NAMALWA (cell line): ENCODE measurements at regions not wholly inside any gene's neighbourhood (a gene's known extent, or its start where the extent isn't known, plus 50 kb on each side); places are given as distances from the start of the nearest gene placed in this dataset.

Experiments
- DNase-seq: peaks from one replicate; pipeline ENCODE4 v3.0.0-alpha.2; 2015; ENCODE audit warnings: low spot score

DNA sequence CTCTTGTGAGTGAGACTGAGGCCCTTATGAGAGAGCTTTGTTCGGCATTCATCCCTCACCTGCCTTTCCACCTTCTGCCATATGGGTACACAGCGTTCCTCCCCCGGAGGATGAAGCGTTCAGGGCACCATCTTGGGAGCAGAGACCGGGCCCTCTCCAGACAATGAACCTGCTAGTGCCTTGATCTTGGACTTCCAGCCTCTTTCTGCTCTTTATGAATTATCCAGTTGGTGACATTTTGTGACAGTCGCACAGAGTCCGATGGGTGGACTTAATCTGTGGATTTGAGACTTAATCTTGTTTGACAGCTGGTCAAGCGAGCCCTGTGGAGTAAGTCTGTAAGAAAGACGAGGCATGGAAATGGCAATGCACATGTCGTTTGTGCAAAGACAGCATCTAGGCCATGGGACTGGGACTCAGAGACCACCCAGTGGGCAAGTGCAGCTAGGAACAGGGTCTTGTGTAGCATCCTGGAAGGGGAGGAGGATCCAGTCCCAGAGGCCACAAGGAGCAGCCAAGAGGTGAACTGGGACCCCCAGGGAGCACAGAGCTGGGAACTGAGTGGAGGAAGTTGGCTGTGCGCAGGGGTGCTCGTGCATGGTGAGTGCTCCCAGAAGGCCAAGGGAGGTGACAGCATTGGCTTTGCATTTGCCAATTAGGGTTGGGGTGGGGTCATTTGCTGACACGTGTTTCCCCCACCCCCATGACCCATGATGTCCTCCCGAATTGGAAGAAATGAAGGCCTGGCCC, 69.5 kb upstream of the HDAC4 start:
- no peak for DNase-seq

DNA sequence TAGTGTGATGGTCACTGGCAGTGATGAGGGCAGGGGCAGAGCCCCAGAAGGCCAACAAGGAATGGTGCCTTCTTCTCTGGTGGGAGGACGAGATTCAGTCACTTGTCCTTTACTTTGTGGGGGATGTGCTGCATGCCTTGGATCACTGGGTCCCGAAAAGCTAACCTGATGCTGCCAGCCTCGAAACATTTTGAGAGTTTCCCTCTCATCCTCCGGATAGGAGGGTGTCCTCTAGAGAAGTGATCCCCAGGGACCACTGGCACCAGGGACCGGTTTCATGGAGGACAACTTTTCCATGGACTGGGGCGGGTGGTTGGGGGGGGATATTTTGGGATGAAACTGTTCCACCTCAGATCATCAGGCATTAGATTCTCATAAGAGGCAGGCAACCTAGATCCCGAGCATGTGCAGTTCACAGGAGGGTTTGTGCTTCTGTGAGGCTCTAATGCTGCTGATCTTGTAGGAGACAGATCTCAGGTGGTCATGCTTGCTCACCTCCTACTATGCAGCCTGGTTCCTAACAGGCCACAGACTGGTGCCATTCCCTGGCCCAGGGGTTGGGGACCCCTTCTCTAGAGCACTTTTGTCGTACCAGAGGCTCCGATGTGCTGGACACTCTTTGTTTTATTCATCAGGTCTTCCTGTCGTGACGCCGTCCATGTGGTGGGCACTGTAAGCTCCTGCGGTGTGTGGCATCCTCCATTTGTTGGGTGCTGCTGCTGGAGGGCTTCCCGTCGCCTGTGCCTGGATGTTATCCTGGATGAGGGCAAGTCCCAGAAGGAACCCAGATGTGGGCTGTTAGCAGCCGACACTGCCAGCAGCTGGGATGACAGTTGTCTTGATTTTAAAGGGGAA, 68.5 kb upstream of the HDAC4 start:
- no peak for DNase-seq

DNA sequence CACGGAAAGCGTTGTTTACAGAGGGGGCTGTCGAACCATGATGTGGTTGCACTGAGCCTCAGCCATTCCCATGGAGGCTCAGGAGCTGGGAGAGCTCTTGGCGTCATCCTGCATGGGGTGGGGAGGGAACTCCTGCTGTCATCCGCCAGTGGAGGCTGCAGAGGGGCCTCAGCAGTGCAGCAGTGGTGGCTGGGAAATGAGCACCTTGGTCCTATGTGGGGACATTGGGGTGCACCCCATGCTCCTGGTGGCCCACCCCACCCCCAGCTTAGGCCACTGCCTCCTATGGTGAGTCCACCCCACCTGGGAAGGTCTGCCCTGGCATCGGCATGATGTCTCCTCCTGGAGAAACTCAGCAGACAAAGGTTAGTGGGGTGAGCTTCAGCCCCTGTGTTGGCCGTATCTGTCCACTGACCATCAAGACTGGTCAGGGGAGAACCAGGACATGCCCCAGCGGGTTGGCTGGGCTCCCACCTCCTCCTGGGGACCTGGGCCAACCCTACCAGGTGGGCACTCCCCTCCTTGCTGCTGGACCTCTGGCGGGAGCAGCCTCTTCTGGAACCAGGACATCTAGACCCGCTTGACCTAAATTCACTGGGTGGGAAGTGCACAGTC, 67.8 kb upstream of the HDAC4 start:
- no peak for DNase-seq

DNA sequence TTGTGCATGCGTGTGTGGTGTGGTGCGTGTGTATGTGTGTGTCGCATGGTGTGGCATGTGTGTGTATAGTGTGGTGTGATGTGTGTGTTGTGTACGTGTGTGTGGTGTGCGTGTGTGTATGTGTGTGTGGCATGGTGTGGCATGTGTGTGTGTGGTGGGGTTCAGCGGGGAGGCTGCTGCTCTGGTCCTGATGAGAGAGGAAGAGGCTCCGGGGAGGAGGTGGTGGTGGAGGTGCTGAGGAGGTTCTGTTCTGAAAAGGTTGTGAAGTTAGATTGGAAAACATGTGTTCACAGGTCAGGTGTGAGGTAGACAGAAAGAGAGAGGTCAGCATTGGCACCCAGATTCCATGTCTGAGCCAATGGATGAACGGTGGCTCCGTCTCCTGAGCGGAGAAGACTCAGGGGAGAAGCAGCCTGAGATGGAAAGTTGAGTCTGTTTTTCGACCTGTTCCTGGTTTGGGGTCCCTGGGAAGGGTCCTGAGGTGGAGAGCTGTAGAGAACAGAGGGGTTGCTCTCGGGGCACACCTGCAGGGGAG, 67.2 kb upstream of the HDAC4 start:
- no peak for DNase-seq

DNA sequence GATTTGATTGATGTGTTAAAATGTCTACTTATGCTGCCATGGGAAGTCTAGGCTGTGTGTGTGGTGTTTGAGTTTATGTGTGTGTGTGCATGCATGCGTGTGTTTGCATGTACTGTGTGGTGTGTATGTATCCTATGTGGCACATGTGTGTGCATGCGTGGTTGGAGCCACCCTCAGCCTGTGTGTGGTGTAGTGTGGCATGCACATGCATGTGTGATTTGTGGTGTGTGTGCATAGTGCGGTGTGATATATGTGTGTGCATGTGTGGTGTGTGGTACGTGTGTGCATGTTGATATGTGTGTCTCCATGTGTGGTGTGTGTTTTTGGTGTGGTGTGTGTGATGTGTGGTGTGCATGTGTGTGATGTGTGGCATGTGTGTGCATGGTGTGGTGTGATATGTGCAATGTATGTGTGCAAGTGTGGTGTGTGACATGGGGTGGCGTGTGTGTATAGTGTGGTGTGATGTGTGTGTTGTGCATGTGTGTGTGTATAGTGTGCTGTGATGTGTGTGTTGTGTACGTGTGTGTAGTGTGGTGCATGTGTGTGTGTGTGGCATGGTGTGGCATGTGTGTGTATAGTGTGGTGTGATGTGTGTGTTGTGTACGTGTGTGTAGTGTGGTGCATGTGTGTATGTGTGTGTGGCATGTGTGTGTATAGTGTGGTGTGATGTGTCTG, 66.6 kb upstream of the HDAC4 start:
- DNase-seq = no peak

DNA sequence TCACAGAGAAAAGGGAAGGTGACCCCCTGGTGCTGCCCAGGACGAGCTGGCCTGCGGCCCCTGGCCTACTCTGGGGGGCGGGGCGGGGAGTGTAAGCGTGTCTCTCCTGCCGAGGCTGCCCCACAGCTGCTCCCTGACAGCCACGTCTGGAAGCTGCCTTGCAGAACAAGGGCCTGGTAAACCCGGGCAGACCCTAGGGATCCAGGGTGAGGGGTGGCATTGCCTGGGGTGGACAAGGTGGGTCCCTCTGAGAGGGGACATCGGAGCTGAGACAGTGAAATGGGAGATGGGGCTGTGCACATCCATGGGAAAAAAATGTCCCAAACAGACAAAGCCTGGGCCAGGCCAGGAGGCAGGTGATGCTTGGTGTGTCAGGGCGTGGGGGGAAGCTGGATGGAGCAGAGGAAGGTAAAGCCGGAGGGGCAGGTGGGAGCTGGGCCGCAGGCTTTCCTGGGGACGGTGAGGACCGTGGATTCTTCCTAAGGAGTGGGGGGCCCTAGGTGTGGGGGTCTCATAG, 66.0 kb upstream of the HDAC4 start:
- no peak for DNase-seq

DNA sequence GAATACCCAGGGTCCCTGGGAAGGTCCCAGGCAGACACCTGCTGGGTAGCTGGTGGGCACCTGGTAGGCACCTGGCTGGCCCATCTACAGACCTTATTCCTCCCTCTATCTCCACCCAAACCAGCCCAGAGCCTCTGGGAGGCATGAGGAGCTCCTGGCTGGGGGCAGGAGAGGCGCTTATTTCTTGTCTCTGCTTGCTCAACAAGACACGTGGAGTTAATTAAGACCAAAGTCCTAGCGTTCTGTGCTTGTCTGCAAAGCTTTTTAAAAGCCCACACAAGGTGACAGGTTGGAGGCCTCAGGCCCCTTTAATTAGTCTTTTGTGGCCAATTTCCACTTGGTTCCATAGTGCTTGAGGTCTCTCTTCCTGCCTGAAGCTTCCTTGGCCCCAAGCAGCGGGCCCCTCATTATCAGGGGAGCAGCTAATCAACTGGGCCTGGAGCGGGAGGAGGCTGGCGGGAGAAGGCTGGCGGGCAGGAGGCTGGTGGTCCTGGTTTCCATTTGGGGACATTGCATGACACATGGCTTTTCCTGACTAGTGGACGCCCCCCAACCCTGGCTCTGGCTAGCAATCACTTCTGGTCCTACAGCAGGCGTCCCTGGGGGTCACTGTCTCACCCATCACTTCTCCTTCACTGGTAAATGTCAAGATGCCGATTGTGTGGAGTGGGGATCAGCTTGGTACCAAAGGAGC, 65.4 kb upstream of the HDAC4 start:
- DNase-seq = no peak

DNA sequence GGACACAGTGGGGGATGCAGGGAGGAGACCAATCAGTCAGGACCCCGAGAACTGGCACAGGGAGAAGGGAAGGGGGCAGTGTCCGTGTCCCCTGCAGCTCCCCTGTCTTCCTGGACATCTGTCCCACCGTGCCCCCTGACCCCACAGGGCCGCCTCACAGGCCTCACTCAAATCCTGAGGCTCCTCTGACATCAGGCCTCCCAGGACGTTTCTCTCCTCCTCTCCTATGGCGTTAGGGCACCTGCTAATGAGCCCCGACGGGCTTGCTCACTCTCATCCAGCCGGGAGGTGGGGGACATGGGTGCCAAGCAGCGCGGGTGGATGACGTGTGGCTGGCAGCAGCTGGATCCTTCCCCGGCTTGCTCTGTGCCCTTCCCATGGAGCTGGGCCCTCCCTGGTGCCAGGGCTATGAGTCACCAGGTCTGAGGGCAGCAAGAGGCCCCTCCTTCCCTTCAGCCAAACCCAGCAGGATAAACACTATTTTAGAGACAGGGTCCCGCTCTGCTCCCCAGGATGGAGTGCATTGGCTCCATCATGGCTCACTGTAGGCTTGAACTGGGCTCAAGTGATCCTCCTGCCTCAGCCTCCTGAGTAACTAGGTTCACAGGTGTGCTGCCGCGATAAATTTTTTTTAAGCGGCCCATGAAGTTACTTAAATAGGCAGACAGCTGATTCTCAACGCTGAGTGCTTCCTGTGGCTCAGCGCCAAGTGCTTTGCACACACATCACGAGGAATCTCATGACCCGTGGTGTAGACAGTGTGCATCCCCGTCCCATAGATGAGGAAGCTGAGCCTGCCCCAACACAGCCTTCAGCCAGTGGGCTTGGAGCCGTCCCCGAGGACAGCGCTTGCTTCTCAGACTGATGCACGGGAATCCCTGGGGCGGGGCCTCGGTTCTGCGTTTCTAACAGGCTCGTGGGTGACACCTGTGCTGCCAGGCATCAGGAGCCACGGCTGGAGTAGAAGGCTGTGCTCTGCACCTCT, 64.5 kb upstream of the HDAC4 start:
- DNase-seq = peak; percentile 39

DNA sequence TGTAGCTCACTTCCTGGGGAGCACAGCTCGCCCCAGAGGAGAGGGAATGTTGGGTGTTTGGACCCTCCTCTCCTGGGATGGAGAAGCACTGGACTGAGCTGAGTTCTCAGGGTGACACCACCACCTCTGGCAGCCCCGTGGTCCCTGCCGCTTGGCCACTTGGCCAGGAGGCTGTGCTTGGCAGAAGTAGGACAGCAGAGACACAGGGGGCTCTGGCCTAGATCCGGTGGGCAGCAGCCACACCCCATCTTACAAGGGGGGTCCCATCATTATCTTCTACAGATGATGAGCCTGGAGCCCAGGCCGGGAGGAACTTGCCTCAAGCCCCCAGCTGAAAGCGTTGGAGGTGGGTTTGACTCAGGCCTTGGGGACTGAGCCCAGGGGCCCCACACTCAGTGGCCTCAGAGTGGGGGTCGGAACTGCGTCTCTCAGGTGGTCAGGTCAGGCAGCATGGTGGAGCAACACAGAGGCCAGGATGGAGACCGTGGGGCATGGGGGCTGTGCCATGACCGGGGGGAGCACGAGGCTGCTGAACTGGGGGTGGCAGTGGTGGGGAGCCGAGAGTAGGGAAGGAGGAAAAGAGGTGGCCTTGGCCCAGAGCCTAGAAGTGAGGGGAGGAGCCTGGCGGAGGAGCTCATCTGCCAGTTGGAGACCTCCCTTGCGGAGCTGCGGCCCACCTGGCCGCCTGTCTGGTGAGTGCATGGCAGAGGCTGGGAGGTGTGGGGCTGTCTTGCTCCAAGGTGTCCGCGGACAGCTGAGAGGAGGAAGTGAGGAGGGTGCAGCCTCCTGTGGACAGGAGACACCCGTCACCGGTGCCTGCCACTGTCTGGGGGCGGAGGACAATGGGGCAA, 63.6 kb upstream of the HDAC4 start:
- DNase-seq = no peak

DNA sequence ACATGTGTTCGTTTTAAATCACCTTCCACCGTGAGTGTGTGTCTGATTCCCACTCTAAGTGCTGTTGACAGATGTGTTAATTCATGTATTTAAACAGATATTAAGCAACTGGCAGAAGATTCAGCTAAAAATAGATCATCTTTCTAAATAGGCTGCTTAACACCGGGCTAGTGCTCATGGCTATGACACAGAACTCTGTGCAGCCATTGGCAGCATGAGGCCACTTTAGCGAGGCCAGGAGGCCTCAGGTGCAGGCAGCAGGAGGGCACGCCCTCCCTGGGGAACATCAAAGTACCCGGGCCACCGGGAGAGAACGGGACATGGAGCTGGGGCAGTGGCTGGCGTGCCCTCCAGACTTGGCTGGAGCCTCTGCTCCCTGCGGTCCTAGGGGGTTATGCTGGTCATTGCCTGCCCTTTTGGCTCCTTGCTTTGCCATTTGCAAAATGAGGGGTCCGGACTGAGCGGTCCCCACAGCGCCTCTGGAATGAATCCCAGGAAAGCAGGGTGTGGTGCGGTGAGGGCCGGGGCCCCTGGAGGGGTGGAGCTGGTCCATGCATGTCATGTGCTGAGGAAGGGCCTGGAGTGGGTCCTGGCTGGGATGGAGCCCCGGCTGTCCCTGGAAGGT, 62.8 kb upstream of the HDAC4 start:
- DNase-seq = no peak

DNA sequence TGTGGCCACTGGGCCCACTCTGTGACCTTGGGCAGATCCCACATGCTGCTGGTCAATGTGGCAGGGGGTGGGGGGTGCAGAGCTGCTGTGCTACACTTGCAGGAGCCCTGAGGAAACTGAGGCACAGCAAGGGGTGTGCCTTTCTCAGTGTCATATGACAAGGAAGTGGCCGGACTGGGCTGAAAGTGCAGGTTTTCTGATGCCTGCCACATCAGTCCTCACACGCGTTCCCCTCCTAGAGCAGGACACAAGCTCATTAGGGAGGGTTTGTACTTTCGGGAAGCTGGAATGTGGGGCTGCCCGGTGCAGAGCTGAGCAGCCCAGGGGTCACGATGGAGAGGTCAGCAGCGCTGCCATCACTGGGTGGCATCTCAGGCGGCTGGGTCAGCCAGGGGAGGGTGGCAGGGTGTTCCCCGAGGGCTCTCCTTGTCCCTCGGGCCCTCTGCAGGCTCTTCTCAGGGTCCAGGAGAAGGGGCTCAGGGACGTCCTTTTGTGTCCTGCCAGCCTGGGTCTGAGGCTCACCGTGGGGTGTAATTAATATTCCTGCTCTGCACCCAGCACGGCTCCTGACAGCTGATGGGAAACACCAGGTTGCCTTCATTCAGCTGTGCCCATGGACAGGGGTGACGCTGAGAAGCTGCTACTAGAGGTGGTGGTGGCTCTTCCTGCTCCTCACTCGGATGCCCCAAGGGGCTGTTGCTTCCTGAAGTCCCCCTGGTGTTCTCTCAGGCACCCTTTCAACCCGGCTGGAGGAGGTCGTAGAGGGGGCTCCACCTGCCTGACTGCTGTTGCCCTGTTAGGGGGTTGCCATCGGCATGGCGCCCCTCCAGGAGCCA, 62.1 kb upstream of the HDAC4 start:
- no peak for DNase-seq

DNA sequence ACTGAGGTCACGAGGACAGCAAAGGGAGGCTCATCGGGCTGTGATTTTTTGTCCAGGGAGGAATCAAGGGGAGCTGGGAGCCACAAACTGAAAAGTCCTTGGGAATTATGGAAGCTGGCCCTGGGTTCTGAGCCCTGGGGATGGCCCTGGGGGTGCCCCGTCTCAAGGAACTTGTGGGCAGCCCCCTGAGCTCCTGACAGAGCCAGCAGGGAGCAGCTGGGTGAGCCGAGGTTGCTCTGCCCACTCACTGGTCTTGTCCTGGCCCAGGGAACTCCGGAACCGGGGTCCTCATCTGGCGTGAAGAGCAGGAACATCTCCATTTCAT, 61.3 kb upstream of the HDAC4 start:
- no peak for DNase-seq

DNA sequence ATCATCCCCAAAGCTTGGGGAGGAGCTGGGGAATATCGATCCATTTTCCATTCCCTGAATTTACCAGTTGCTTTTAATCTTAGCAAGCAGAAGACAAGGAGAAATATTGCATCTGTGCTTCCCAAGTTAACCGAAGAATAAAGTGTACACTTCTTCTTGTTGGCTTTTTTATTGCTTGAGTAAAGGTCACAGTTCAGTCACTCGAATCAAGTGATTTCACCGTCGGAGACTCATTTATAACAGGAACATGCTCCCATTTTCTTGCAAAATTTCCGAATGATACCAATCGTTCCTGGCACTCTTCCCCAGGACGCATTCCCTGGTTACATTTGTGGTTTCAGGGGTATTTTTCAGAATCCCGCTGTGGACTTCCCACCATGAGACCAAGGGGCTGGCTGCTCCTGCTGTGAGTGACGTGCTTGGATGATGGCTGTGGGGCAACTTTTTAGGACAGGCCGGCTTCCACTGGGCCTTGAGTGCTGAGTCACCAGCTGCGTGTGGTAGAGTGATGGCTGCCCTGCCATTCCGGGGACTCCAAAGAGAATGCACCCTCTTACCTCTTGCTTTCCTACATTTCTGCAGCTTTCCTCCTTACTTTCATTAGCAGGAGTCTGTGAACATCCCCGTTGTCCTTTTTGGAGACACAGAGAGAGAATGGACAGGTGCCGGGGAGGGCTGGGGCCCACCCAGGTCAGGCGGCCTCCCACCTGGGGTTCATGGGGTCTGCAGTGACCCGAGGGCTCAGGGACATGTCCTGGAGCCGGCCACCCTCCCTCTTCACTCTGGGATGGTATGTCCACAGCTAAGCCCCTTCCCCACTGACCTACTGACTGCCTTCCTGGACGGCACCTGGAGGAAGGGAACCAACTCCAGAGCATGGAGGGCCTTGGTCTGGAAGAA, 60.7 kb upstream of the HDAC4 start:
- DNase-seq = no peak

DNA sequence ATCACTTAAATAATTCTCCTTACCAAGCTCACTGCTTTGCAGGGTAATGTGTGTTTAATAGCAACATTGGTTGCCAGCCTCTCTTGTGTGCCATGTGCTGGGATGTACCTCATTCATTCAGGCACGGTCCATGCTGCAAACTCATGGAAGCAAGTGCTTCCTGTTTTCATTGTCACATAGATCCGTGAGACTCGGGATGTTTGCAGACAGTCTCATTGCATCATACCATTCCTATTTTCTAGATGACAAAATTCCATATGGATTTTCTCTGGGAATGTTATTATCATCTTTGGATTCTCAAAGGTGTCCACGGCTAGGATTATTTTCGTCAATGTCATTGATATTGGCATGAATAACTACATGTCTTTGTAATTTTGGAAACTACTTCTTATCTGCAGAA, 60.0 kb upstream of the HDAC4 start:
- no peak for DNase-seq

DNA sequence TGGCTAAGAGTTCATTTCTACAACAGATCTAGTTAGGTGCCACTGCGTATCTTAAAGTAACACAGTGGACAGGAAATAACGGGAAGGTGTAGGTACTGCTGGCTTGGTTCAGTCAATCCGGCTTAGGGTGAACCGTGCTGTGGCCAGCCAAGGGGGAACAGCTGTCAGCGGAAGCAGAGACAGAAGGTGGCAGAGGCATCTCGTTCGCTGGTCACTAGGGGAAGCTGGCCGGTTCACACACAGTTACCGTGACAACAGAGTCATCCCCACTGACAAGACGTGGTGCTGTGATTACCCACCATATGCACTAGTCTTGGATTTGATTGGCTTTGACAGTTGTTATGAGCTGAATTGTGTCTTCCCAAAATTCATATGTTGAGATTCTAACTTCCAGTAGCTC, 58.8 kb upstream of the HDAC4 start:
- DNase-seq = no peak

DNA sequence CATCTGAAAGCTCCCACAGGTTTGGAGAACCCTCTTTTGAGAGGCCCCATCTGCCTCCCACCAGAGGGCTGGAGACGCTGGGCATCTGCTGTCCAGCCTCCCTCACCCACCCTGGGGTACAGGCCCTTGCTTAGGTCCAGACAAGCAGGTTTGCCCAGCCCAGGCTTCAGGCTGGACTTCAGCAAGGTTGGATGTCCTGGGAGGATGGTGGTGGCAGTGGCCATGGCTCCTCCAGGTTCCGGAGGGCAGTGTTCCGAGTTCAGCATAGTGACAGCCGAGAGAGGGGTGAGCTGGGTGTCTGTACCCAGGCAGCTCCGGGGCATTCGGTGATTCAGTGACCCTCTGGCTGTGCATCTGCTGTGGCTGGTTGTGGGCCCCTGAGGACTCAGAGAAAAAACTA, 58.2 kb upstream of the HDAC4 start:
- no peak for DNase-seq
